GM23338 (cell line): ENCODE measurements at regions not wholly inside any gene's neighbourhood (a gene's known extent, or its start where the extent isn't known, plus 50 kb on each side); places are given as distances from the start of the nearest gene placed in this dataset.
"Not testable (repeated sequence)": the region's sequence is repeated elsewhere in the genome, so short reads cannot be mapped to it uniquely, and the experiment has no call there.

ENCODE experiments used
- ATAC-seq: fragments of 200-7000 bp; cut with Tn5 transposase; 3 replicates; pipeline ENCODE4 v1.9.1; 2020
- DNase-seq: peaks from one replicate; pipeline ENCODE4 v3.0.0-alpha.2; 2015; ENCODE audit warnings: low spot score
- H2AFZ ChIP-seq: fragments of 200-600 bp; sonication (generic); 2 replicates; pipeline ENCODE4 v1.8.0; 2016; ENCODE audit warnings: antibody characterized with exemption, mild to moderate bottlenecking, moderate library complexity
- H3F3A ChIP-seq: fragments of 200-600 bp; sonication (generic); replicated peaks from 2 replicates; pipeline ENCODE4 v1.8.0; 2017; ENCODE audit warnings: antibody characterized with exemption, mixed run types, low read depth
- H3K27ac ChIP-seq: fragments of 200-600 bp; sonication (generic); 2 replicates; pipeline ENCODE4 v1.6.1; 2016; ENCODE audit warnings: low read depth
- H3K27me3 ChIP-seq: fragments of 200-600 bp; sonication (generic); 2 replicates; pipeline ENCODE4 v1.8.0; 2016; ENCODE audit warnings: mild to moderate bottlenecking, mixed run types, moderate library complexity; ENCODE audit not compliant: insufficient read depth
- H3K36me3 ChIP-seq: fragments of 200-600 bp; sonication (generic); 2 replicates; pipeline ENCODE4 v1.8.0; 2016; ENCODE audit warnings: mild to moderate bottlenecking; ENCODE audit not compliant: insufficient read depth
- H3K4me1 ChIP-seq: fragments of 200-600 bp; sonication (generic); 2 replicates; pipeline ENCODE4 v1.8.0; 2016; ENCODE audit warnings: mild to moderate bottlenecking, moderate library complexity; ENCODE audit not compliant: insufficient read depth
- H3K4me2 ChIP-seq: fragments of 200-600 bp; sonication (generic); 2 replicates; pipeline ENCODE4 v1.7.1; 2017; ENCODE audit warnings: mixed run types
- H3K4me3 ChIP-seq: fragments of 200-600 bp; sonication (generic); 2 replicates; pipeline ENCODE4 v1.6.1; 2016; ENCODE audit warnings: mixed run types
- H3K79me2 ChIP-seq: fragments of 200-600 bp; sonication (generic); replicated peaks from 2 replicates; pipeline ENCODE4 v1.8.0; 2017; ENCODE audit warnings: mild to moderate bottlenecking; ENCODE audit not compliant: insufficient read depth
- H3K9me2 ChIP-seq: fragments of 200-600 bp; sonication (generic); 2 replicates; pipeline ENCODE4 v1.8.0; 2017; ENCODE audit not compliant: insufficient read depth
- H4K20me1 ChIP-seq: fragments of 200-600 bp; sonication (generic); replicated peaks from 2 replicates; pipeline ENCODE4 v1.8.0; 2017; ENCODE audit warnings: mild to moderate bottlenecking; ENCODE audit not compliant: insufficient read depth
- H3K27ac Mint-ChIP-seq: 2 replicates; pipeline ENCODE4 v1.8.0; 2020; ENCODE audit warnings: inconsistent platforms, mild to moderate bottlenecking, moderate library complexity, mixed read lengths
- H3K27me3 Mint-ChIP-seq: 3 replicates; pipeline ENCODE4 v1.8.0; 2022; ENCODE audit warnings: low read depth, mild to moderate bottlenecking, moderate library complexity, mixed read lengths, inconsistent platforms; ENCODE audit not compliant: insufficient read depth, poor library complexity
- H3K36me3 Mint-ChIP-seq: 3 replicates; pipeline ENCODE4 v1.8.0; 2021; ENCODE audit warnings: low read depth, mild to moderate bottlenecking, inconsistent platforms, moderate library complexity, mixed read lengths
- H3K4me1 Mint-ChIP-seq: 3 replicates; pipeline ENCODE4 v1.8.0; 2020; ENCODE audit warnings: mild to moderate bottlenecking, inconsistent platforms, mixed read lengths
- H3K4me3 Mint-ChIP-seq: 3 replicates; pipeline ENCODE4 v1.8.0; 2021; ENCODE audit warnings: moderate library complexity, mild to moderate bottlenecking, inconsistent platforms, mixed read lengths
- H3K9me3 Mint-ChIP-seq: 3 replicates; pipeline ENCODE4 v1.8.0; 2020; ENCODE audit warnings: moderate library complexity, mild to moderate bottlenecking, inconsistent platforms, mixed read lengths
- POLR2AphosphoS5 ChIP-seq: IDR thresholded peaks from 2 replicates; pipeline ENCODE4 v1.6.1; 2016; ENCODE audit warnings: antibody characterized with exemption, low read depth
- ZNF331 ChIP-seq: fragments of 250-450 bp; sonication (Bioruptor Pico); IDR thresholded peaks from 2 replicates; pipeline ENCODE4 v1.5.0; 2020; ENCODE audit warnings: low read depth, mild to moderate bottlenecking, moderate library complexity
- TF ChIP-seq, protein P1 (sequence below): fragments of 250-450 bp; sonication (Bioruptor Pico); IDR thresholded peaks from 2 replicates; pipeline ENCODE4 v1.5.0; 2020; ENCODE audit warnings: mild to moderate bottlenecking, moderate library complexity
- TF ChIP-seq, protein P2 (sequence below): IDR thresholded peaks from 2 replicates; pipeline ENCODE4 v1.6.1; 2016; ENCODE audit warnings: antibody characterized with exemption

DNA sequence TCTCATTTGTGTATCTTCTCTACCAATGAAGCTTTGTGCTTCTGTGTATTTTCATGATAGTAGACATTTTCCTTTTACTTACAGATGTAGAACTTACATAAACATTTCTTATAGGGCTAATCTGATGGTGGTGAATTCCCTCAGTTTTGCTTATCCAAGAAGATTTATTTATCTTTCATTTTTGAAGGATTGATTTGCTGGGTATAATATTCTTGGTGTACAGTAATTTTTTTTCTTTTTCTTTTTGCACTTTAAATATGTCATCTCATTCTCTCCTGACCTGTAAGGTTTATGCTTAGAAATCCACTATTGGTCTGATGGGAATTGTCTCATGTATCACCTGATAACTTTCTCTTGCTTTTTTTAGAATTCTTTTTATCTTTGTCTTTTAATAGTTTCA is 127.6 kb upstream of the KCTD3 start:
- DNase-seq, result no peak
- Histone ChIP-seq H3K27ac (no peak overlapping the region), H3K4me2 (no peak overlapping the region), H4K20me1 (no peaks in the 10 kb centered on the region), H3K36me3 (no peaks in the 10 kb centered on the region), H2AFZ (no peak overlapping the region), H3K4me3 (no peak overlapping the region), H3K4me1 (no peaks in the 10 kb centered on the region), H3F3A (no peaks in the 10 kb centered on the region), H3K79me2 (no peaks in the 10 kb centered on the region), H3K27me3 (no peaks in the 10 kb centered on the region), H3K9me2 (0 out of 2 replicates have a peak, but pooled peaks cover 3% of the 10 kb centered on the region)
- peaks cover 12% of the 10 kb centered on the region; the same call in 1 of the 3 replicates for H3K9me3 Mint-ChIP-seq
- TF ChIP-seq POLR2AphosphoS5, result no peak
- TF ChIP-seq ZNF331 (CRISPR knock-in tag), result no peak
- H3K27ac Mint-ChIP-seq, result no peak overlapping the region; the same call in 1 of the 2 replicates
- no peaks in the 10 kb centered on the region; the same call in 2 of the 3 replicates for H3K36me3 Mint-ChIP-seq
- H3K27me3 Mint-ChIP-seq, result no peaks in the 10 kb centered on the region
- no peak overlapping the region for H3K4me3 Mint-ChIP-seq
- H3K4me1 Mint-ChIP-seq, result no peaks in the 10 kb centered on the region
- ATAC-seq, result no peak

DNA sequence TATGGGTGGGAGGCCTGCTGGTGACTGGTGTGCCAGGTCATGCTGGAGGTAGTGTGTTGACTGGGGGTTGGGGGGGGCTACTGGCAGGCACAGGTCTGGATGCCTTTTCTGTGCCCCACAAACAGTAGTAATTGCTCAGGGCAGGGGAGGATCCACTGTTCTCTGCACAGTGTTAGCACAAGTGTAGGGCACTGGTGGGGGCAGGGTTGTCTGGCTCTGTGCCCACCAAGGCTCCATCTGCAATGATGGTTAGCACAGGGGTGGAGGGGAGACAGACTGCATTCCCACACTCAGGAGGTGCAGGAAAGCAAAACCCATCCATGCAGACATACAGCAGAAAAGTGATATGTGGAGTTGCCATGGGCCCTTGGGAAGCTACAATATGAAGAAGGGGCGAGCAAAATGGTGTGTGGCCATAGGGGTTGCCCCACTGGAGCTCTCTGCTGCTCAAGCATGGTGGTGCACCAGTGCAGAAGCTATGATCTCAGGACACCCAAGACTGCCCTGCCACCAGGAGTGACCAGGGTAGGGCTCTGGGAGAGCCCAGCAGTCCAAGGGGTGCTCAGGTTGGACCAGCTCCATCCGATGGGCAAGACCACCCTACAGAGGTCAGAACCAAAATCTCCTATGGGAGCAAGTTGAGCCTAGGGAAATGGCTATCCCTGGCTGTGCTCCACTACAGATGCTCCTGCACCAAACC is 122.2 kb upstream of the KCTD3 start:
- Histone ChIP-seq H3K27ac (no peak overlapping the region), H3K36me3 (no peaks in the 10 kb centered on the region), H2AFZ (no peak overlapping the region), H3K4me2 (no peak overlapping the region), H3K79me2 (no peaks in the 10 kb centered on the region), H3K27me3 (no peaks in the 10 kb centered on the region), H3K4me3 (no peak overlapping the region), H3K9me2 (peaks cover 14% of the 10 kb centered on the region; the same call in 1 of the 2 replicates), H4K20me1 (no peaks in the 10 kb centered on the region), H3F3A (no peaks in the 10 kb centered on the region), H3K4me1 (no peaks in the 10 kb centered on the region)
- no peak for ATAC-seq
- Mint-ChIP-seq H3K27me3 (no peaks in the 10 kb centered on the region), H3K27ac (no peak overlapping the region), H3K4me3 (no peak overlapping the region), H3K4me1 (no peaks in the 10 kb centered on the region), H3K9me3 (peaks cover 4% of the 10 kb centered on the region; the same call in 1 of the 3 replicates), H3K36me3 (no peaks in the 10 kb centered on the region; the same call in 2 of the 3 replicates)
- no peak for DNase-seq
- TF ChIP-seq, protein P1, sequence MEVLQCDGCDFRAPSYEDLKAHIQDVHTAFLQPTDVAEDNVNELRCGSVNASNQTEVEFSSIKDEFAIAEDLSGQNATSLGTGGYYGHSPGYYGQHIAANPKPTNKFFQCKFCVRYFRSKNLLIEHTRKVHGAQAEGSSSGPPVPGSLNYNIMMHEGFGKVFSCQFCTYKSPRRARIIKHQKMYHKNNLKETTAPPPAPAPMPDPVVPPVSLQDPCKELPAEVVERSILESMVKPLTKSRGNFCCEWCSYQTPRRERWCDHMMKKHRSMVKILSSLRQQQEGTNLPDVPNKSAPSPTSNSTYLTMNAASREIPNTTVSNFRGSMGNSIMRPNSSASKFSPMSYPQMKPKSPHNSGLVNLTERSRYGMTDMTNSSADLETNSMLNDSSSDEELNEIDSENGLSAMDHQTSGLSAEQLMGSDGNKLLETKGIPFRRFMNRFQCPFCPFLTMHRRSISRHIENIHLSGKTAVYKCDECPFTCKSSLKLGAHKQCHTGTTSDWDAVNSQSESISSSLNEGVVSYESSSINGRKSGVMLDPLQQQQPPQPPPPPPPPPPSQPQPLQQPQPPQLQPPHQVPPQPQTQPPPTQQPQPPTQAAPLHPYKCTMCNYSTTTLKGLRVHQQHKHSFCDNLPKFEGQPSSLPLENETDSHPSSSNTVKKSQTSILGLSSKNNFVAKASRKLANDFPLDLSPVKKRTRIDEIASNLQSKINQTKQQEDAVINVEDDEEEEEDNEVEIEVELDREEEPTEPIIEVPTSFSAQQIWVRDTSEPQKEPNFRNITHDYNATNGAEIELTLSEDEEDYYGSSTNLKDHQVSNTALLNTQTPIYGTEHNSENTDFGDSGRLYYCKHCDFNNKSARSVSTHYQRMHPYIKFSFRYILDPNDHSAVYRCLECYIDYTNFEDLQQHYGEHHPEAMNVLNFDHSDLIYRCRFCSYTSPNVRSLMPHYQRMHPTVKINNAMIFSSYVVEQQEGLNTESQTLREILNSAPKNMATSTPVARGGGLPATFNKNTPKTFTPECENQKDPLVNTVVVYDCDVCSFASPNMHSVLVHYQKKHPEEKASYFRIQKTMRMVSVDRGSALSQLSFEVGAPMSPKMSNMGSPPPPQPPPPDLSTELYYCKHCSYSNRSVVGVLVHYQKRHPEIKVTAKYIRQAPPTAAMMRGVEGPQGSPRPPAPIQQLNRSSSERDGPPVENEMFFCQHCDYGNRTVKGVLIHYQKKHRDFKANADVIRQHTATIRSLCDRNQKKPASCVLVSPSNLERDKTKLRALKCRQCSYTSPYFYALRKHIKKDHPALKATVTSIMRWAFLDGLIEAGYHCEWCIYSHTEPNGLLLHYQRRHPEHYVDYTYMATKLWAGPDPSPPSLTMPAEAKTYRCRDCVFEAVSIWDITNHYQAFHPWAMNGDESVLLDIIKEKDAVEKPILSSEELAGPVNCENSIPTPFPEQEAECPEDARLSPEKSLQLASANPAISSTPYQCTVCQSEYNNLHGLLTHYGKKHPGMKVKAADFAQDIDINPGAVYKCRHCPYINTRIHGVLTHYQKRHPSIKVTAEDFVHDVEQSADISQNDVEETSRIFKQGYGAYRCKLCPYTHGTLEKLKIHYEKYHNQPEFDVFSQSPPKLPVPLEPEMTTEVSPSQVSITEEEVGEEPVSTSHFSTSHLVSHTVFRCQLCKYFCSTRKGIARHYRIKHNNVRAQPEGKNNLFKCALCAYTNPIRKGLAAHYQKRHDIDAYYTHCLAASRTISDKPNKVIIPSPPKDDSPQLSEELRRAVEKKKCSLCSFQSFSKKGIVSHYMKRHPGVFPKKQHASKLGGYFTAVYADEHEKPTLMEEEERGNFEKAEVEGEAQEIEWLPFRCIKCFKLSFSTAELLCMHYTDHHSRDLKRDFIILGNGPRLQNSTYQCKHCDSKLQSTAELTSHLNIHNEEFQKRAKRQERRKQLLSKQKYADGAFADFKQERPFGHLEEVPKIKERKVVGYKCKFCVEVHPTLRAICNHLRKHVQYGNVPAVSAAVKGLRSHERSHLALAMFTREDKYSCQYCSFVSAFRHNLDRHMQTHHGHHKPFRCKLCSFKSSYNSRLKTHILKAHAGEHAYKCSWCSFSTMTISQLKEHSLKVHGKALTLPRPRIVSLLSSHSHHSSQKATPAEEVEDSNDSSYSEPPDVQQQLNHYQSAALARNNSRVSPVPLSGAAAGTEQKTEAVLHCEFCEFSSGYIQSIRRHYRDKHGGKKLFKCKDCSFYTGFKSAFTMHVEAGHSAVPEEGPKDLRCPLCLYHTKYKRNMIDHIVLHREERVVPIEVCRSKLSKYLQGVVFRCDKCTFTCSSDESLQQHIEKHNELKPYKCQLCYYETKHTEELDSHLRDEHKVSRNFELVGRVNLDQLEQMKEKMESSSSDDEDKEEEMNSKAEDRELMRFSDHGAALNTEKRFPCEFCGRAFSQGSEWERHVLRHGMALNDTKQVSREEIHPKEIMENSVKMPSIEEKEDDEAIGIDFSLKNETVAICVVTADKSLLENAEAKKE (CRISPR knock-in tag), result no peak
- TF ChIP-seq, protein P2, sequence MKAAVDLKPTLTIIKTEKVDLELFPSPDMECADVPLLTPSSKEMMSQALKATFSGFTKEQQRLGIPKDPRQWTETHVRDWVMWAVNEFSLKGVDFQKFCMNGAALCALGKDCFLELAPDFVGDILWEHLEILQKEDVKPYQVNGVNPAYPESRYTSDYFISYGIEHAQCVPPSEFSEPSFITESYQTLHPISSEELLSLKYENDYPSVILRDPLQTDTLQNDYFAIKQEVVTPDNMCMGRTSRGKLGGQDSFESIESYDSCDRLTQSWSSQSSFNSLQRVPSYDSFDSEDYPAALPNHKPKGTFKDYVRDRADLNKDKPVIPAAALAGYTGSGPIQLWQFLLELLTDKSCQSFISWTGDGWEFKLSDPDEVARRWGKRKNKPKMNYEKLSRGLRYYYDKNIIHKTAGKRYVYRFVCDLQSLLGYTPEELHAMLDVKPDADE, result no peak

DNA sequence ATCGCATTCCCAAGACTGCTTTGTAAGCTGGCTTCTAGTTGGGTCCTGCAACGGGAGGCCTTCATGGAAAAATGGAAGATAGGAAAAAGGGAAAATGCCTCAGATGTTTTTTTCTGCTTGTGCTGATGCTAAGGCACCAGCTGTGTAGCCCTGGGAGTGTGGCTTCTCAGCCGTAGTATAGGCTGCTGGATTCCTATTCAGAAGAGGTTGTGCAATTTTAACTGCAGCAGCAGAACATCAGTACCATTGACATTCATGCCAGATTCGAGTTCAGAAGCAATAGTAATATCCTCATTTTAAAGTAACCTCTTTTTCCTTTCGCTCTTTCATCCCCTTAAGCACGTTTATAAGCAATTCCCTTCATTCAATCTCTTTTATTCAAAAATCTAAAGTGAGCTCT is 119.1 kb upstream of the KCTD3 start:
- not testable (repeated sequence) for H2AFZ ChIP-seq, H3K27me3 Mint-ChIP-seq, H3K4me2 ChIP-seq, H3K27ac Mint-ChIP-seq, H3K4me3 ChIP-seq, H3K36me3 Mint-ChIP-seq, H4K20me1 ChIP-seq, H3K4me1 ChIP-seq, H3K27me3 ChIP-seq, H3K4me3 Mint-ChIP-seq, H3F3A ChIP-seq, DNase-seq, H3K4me1 Mint-ChIP-seq, H3K9me3 Mint-ChIP-seq, H3K36me3 ChIP-seq, H3K79me2 ChIP-seq, ATAC-seq, H3K27ac ChIP-seq
- H3K9me2 ChIP-seq, result peaks cover 14% of the 10 kb centered on the region; the same call in 1 of the 2 replicates

DNA sequence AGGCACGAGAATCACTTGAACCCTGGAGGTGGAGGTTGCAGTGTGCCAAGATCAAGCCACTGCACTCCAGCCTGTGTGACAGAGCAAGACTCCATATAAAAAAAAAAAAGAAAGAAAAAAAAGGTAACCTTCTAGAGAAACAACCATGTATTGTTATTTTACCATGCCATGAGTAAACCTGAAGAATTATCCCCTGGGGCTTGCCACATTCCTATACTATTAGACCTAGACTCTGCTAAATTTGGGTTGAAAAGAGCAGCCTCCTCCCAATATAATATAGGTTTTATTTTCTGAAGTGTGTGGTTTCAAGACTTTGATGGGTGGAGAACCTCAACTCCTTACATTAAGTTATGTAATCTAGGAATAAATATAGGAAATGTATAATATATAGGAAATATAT is 118.0 kb upstream of the KCTD3 start:
- not testable (repeated sequence) for DNase-seq, H4K20me1 ChIP-seq, H3K27me3 Mint-ChIP-seq, H3K4me3 ChIP-seq, H3K36me3 Mint-ChIP-seq, H3K4me1 ChIP-seq, H3K36me3 ChIP-seq, ATAC-seq, H3K27ac ChIP-seq, H3K27ac Mint-ChIP-seq, H3K4me2 ChIP-seq, H3F3A ChIP-seq, H3K27me3 ChIP-seq, H3K79me2 ChIP-seq, H3K4me1 Mint-ChIP-seq, H3K4me3 Mint-ChIP-seq, H3K9me3 Mint-ChIP-seq, H2AFZ ChIP-seq
- H3K9me2 ChIP-seq, result peaks cover 11% of the 10 kb centered on the region; the same call in 1 of the 2 replicates
